GM18868 (cell line): ENCODE measurements at regions not wholly inside any gene's neighbourhood (a gene's known extent, or its start where the extent isn't known, plus 50 kb on each side); places are given as distances from the start of the nearest gene placed in this dataset.
"Not testable (repeated sequence)": the region's sequence is repeated elsewhere in the genome, so short reads cannot be mapped to it uniquely, and the experiment has no call there.

Experiments used
- ATAC-seq: cut with Tn5 transposase; IDR thresholded peaks from one replicate; pipeline ENCODE4 v1.9.1; 2021; ENCODE audit warnings: mild to moderate bottlenecking, moderate library complexity; ENCODE audit not compliant: unreplicated experiment

DNA sequence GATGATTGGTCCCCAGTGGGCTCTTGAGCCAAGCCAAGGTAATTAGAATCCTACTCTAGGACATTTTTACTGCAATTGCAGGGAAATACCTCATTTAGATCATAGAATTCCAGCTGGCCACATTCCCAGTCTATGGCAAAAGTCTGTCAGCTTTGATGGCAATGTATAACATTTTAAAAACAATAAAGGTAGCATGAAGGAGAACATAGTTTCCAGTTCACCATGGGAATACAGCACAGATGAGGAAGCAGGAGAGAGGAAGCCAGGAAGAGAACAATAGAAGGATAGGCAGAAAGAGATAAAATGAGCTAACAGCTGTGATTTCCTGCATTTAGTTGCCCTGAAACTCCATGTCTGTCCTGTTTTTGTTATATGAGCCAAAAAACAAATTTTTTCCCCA, 897.3 kb upstream of the DDX18 start:
- ATAC-seq, result no peak

GRCh38 chr2:116918574-116918973, 895.9 kb upstream of the DDX18 start:
- ATAC-seq, result no peak

DNA sequence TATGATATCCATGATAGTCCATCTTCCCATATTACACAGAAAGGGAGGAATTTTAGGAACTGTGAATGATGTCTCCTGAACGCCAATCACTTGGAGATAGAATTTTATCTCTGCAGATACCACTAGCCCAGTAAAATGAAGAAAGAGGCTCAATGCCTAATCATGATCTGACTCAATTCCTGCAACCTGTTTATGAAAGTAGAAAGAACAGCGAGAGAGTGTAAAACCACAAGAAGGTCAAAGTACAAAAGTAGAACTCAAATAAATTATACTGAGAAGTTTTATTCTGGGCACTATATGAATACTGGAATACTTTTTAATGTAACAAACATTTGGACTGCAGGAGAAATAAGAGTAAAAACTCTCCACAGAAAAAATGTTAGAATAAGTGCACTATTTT, 892.1 kb upstream of the DDX18 start:
- no peak for ATAC-seq

DNA sequence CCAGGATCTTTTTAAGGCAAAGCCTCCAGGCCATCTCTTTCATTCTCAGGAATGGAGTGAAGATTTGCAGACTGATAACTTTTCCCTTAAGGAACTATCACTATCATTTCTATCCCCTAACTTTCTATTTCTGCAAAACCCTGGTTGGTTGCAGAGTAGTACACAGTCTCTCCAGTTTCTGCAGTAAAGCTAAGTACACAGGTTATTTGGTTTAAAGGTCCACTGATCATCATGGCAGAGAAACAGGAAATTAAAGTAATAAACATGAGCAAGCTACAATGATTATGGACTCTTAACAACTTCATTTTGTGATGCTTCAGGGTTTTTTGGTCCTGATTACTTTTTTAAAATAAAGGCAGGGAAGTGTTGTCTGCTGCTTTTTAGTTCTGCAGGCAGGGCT, 890.0 kb upstream of the DDX18 start:
- no peak for ATAC-seq

GRCh38 chr2:116935097-116935814, 879.2 kb upstream of the DDX18 start:
- no peak for ATAC-seq

GRCh38 chr2:116948258-116948657, 866.2 kb upstream of the DDX18 start:
- no peak for ATAC-seq

DNA sequence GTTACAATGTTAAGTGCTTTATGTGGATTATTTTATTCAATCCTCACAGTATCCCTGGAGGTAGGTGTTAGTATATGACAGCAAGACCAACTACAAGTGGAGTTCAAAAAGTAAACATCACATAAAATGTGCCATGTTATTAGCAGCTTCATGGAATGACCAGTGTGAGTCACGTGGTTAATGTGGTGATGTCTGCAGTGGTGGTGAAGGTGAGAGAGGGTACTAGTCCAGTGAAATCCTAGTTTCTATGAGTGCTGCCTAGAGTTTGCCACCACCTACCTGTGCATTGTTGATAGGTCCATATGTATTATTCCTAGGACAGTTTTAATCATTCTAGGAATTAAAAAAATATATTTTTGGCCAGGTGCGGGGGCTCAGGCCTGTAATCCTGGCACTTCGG, 865.2 kb upstream of the DDX18 start:
- no peak for ATAC-seq

GRCh38 chr2:116952254-116952653, 862.2 kb upstream of the DDX18 start:
- no peak for ATAC-seq

DNA sequence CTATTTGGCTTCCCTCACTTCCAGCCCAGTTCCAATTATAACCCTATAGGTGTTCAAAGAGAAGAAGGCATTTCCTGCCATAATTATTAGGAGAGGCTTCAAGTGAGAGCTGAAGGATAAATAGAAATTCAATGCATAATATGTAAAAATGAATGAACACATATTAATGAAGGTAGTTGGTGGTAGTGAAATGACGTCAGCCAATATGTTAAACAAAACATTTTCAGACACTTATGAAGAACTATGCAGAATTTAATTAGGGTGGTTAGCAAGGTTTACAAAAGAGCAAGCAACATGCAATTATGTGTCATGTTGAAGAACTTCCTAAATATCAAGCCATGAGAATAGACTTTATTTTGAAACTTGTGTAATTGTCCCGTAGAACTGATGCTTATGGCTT, 858.8 kb upstream of the DDX18 start:
- no peak for ATAC-seq

- no peak for ATAC-seq
These were observed 838.9 kb upstream of the DDX18 start for GRCh38 chr2:116975608-116976007.

DNA sequence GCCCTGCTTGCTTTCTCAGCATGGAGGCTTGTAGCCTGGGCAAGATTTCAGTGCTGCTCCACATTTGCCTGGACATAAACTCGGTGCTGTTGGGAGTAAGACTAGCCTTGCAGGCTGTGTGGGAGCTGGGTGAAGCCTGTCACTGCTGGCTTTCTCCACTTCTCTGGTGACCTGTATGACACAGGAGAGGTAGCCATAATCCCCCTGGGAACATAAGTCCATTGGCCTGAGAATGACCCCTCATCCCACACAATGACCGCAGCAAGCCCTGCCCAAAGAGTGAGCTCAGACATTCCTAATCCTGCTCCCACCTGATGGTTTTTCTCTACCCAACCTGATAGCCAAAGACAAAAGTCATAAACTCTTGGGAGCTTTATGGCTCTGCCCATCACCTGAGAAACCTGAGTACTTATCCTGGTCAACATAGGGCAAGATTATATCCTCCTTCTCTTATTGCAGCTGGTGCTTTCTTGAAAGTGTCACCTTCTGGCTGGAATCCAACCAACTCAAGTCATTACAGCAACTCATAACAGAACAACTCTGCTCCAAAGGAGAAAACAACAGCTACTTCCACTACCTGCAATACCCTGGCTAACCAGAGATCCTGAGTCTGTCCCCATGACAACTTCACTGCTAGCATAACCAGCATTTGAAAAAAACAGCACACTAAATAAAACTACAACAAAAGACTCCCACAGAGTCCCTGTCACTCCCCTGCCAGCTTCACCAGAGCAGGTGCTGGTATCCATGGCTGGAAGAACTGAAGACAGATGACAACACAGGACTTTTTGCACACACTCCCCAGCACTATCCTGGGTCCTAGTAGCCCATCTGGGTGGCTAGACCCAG, 834.4 kb upstream of the DDX18 start:
- no peak for ATAC-seq

DNA sequence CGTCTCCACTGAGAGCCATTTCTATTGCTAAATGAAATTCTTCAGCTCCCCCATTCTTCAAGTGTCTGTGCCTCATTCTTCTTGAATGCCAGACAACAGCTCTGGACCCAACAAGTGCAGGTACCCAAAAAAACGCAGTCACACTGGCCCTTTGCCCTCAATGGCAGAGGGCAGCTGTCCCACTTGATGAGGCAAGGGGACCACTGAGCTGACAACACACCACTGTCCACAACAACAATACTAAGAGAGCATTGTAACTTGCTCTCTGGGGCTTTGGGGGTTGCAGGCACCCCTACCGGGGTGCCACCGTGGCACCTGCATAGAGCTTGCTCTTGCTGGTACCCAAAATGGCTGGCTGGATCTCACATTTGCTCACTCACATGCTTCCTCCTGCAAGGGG, 827.0 kb upstream of the DDX18 start:
- ATAC-seq, result no peak

DNA sequence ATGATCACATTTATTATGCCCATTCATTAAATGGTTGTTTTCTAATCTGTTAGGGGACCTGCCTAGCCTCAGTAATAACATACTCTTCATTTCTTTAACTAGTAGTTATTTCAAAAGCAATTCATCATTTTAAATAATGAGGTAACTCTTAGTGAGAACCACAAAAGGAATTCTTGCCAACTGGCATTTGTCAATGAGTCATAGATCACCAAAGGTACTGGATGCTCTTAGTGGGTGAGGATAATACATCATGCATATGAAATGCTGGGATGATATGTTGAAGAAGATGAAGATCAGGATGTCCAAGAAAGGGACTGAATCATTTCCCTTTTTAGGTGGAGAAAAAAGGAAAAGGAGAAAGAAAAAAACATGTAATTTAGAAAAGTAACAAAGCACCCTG, 826.2 kb upstream of the DDX18 start:
- no peak for ATAC-seq

DNA sequence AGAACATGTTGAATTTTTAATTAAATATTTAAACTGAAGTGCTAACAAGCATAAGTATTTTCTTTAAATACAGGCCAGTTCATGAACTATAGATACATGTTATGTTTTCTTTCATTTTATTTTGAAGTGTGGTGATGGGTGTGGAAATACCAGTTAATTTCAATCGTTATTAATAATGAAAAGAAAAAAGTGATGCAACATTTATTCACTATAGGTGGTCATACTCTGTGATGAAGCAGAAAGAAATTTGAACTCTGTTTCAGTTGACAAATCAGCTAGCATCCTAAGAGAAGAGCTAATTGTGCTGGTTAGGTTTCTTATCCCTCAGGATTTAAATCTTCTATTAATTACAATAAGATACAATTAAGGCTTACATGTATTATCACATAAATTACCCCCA, 795.1 kb upstream of the DDX18 start:
- ATAC-seq, result no peak

DNA sequence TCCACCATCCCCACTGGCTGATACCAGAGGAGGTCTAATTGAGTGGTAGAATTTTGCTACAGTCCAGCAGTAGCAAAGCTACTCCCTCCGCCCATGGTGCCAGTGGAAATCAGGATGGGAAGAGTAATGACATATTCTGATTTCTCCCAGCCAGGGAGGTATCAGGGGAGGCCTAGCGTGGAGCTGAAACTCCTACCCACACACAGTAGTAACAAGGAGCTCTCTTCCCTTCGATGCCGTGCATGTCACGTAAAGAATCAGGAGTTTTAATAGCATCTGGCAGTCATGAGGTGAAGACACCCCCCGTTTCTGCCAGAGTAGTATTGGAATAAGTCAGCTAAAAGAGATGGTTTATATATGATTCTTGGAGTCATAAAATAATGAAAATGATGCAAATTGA, 786.8 kb upstream of the DDX18 start:
- ATAC-seq, result no peak

DNA sequence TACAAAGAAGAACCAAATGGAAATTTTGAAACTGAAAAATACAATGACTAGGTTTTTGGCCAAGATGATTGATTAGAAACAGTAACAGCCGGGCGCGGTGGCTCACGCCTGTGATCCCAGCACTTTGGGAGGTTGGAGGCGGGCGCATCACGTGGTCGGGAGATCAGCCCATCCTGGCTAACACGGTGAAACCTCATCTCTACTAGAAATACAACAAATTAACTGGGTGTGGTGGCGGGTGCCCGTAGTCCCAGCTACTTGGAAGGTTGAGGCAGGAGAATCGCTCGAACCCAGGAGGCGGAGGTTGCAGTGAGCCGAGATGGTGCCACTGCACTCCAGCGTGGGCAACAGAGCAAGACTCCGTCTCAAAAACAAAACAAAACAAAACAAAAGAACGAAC, 785.8 kb upstream of the DDX18 start:
- ATAC-seq, result not testable (repeated sequence)

DNA sequence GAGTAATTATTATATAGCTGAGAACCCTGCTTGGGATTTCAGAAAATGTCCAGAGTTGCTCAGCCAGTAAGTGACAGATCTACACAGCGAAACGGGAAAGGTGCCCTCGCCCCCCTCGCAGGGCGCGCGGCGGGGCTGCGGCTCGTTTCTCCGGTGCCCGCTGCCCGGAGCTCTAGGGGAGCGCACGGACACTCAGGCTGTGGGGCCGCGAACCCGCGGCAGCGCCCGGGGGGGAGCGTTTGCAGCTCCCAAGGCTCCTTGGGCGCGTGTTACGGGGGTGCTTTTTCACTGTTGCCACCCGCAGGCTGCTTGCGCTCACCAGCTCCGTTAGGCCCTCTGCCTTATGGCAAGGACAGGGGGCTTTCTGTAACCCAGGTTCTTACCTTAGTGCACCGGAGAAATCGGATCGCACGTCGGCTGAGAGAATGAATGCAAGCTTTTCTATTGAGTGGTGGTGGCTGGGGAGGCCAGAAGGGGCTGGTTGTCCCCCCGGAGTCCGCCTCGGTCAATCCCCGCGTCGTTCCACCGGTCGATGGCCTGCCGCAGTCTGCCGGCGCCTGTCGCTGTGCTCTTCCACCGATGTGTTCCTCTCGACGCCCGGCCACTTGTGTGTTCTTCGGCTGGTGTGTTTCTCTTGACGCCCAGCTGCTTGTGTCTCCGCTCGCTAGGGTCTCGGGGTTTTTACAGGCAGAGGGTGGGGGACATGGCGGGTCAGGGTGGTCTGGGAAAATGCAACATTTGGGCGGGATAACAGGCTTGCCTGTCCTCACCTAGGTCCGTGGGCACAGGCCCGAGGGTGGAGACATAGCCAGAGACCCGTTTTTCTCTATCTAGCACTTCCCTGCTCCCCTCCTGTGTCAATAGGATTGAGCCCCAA, 758.8 kb upstream of the DDX18 start:
- ATAC-seq, result no peak

GRCh38 chr2:117056376-117056748, 758.1 kb upstream of the DDX18 start:
- ATAC-seq, result no peak

DNA sequence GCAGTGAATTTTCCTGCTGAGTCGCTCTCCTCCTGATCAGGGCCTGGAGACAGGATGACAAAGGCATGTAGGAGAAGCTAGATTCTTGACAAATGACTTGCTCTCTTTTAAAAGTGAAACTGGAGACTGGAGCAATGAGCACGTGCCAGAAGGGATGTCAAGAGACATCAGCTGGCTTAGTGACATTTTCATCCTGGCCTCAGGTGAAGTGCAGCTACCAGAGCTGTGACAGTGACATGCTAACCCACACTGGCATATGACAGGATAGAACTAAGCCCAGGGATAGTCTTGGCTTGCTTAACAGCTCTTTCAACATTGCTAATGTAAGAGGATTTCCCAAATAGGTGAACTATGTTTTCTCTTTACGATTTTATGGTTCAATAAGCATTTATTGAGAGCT, 757.5 kb upstream of the DDX18 start:
- ATAC-seq, result no peak

GRCh38 chr2:117058366-117058765, 756.1 kb upstream of the DDX18 start:
- ATAC-seq, result peak; percentile 100

DNA sequence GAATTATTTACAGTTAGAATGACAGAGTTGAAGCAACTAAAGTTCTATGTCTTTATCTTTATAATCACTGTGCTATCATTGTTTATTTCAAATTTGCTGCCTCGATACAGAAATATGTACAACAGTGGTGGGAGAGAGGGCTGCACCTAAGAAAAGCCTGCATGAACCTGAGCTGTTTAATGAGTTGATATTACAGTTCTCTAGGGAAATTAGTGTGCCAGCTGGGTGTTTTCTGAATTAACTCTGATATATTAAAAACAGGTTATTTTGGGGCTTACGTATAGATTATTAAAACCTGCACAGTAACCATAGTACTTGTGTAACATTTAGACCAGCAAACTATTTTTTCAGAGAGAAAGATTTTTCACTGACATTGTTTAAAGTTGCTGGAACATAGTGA, 750.5 kb upstream of the DDX18 start:
- ATAC-seq, result no peak

DNA sequence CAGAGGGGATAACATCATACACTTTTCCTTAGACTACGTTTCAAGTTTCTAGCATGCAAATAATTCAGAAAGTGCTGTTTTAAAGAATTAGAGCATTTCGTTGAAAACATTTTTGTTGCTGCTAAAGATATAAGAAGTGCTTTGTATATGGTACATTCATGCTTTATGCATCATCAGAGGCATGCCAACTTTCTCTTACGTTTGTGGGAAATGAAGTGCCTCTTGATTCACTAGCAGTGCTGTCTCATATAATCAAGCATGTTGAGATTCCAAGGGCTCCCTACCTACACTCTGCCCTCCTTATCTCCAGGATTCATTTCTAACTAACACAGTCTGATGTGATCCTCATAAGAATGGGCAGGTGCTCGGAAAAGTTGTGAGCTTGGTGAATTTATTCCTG, 748.6 kb upstream of the DDX18 start:
- ATAC-seq, result no peak
